Activated CD8-positive, alpha-beta memory T cell treated with anti-CD3 and anti-CD28 coated beads, Interleukin-2, amount 50 U/mL, for 1 hour (primary cell): ENCODE measurements at regions not wholly inside any gene's neighbourhood (a gene's known extent, or its start where the extent isn't known, plus 50 kb on each side); places are given as distances from the start of the nearest gene placed in this dataset.

Experiments used
- DNase-seq: peaks from one replicate; pipeline ENCODE4 v3.0.0-alpha.2; 2020; ENCODE audit errors: extremely low read depth

DNA sequence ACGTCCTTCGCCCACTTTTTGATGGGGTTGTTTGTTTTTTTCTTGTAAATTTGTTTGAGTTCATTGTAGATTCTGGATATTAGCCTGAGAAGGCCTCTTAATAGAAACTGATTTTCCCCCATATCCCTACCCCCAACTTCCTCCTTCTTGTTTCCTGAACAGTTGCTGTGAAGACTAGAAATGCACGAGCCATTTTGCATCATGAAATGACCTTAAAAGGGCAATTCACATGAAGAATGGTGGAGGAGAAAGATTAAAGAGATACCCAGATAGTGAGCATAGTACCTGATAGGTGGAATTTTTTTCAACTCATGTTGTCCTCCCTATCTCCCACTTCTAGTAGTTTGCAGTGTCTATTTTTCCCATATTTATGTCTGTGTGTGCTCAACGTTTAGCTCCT lies 55.2 kb upstream of the KCNH8 start:
- DNase-seq = no peak

- DNase-seq = no peak
Measured at GRCh38 chr3:19077388-19077787, 70.9 kb upstream of the KCNH8 start.

- no peak for DNase-seq
Measured at GRCh38 chr3:19075037-19075436, 73.3 kb upstream of the KCNH8 start.

- DNase-seq = no peak
Measured at GRCh38 chr3:19074257-19074900, 73.9 kb upstream of the KCNH8 start.

DNA sequence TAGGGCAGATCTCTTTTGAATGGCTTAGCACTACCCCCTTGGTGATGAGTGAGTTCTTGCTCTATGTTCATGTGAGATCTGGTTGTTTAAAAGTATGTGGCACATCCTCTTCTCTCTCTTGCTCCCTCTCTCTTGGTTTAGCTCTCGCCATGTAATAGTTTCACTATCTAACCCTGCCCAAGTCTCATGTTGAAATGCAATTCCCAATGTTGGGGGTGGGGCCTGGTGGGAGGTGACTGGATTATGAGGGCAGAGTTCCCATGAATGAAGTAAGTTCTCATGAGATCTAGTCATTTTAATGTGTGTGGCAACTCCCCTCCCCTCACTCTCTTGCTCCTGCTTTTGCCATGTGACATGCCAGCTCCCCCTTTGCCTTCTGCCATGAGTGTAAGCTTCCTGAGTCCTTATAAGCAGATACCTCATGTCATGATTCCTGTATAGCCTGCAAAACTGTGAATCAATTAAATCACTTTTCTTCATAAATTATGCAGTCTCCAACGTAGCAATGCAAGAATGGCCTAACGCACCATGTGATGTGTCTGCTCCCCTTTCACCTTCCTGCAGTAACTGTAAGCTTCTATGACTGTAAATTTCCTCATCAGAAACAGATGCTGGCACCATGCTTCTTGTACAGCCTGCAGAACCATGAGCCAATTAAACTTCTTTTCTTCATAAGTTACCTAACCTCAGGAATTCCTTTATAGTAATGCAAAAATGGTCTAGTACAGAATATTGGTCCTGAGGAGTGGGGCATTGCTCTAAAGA lies 74.8 kb upstream of the KCNH8 start:
- DNase-seq = no peak

GRCh38 chr3:19070325-19070724 lies 78.0 kb upstream of the KCNH8 start:
- no peak for DNase-seq

DNA sequence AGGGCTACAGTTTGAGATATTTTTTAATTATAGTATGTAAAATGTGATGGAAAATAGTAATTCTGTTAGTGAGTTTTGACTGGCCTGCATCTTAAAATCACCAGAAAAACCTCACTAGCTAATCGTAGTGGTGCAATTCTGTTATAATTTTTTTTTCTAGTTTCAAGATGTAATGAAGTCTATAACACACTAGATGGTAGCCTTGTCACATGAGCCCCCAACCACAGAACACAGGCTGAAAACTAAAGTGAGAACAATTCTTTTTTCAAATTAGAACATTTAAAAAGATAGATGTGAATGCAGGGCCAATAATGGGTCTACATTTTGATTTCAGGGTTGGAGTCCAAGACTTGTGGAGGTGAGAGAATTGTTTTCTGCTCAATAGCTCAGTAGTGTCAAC lies 83.3 kb upstream of the KCNH8 start:
- DNase-seq = no peak

DNA sequence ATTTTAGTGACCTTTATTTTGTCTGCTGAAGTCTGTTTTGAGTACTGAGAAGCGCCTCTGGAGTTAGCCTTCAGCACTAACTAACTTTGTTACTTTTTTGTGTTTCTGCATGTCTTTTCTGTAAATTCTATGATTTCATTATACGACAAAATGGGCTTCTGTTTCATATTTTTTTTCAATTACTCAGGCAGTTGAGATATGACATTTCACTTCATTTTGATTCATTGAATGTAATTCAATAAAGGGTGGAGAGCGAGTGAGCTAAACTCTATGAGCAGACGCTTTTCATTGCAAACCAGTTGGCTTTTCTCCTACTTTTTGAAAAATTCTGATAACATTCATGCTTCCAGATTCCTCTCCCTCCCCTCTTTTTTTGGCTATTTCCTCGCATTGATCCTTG lies 84.4 kb upstream of the KCNH8 start:
- no peak for DNase-seq

DNA sequence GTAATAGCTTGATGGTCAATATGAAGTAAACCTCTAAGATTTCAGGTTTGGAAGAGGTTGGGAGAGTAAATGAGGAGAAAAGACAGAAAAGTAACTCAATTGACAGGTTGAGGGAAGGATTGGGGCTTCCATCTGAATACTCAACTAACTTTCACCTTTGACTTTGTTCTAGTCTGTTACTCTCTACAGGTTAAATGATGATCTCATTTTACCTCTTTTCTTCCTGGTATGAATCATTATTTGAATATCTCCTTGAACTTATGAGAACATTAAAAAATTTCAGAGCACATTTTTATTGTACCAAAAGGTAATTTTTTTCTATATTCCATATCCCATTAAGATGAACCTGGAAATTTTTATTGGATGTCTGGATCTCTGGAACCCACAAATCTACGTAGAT lies 87.9 kb upstream of the KCNH8 start:
- DNase-seq = no peak

DNA sequence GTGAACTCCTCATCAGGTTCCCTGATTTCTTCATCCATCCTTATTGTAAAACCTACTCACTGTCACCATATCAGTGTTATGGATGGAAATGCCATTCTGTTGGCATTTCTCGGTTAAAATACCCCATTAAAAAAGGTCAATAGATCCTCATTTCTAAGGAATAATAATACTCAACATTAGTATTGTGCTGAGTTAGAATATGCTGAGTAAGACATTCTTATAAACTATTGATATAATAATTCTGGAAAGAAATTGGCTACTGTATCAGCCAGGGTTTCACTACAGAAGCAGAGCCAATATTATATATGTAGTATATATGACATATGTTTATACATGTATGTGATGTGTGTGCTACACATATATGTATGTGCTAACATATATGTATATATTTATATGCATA lies 95.4 kb upstream of the KCNH8 start:
- DNase-seq = no peak

DNA sequence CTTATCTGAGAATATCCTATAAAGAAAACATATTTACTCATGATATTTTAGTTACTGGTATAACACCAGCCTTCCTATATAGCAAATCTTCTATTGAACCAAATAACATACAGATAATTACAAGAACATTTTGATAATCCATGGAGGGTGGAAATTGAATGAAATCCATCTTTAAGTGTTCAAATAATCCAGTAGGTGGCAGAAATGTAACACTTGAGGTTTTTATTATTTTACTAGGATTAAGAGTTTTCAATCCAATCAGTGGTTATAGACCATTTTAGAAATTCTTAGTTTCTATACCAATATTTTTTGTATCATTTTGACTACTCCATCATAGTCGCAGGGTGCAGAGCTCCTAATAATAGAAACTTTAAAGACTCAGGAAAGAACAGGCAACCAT lies 101.9 kb upstream of the KCNH8 start:
- DNase-seq = no peak

DNA sequence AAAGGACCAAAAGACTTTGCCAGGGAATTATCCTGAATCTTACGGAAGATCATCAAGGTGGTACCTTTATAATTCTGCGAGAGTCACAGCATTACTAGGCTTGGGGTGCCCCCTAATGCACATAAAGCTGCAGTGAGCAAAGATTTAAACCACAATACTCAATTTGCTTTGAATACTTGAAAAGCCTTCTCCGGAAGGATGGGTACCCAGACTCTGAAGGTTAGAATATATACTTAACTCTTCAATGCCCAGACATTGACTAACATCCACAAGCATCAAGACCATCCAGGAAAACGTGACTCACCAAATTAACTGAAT lies 117.8 kb upstream of the KCNH8 start:
- no peak for DNase-seq

DNA sequence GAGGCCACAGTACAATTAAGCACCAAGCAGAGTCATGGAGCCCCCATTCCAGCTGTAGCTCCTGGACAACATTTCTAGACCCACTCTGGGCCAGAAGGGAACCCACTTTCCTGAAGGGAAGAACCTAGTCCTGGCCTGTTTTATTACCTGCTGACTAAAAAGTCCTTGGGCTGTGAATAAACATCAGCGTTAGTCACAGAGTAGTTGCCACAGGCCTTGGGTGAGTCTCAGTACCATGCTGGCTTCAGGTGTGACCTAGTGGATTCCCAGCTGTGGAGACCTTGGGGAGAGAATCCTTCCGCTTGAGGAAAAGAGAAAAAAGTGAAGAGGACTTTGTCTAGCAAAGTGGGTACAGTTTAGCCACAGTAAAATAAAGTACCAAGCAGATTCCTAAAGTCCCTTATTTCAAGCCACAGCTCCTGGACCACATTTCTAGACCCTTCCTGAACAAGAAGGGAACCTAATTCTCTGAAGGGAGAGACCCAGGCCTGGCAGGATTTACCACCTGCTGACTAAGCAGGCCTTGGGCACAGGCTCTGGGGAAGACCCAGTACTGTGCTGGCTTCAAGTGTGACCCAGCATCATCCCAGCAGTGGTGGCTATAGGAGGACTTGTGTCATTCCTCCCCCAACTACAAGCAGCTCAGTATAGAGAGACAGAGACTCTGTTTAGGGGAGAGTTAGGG lies 118.3 kb upstream of the KCNH8 start:
- no peak for DNase-seq

GRCh38 chr3:19025441-19025840 lies 122.9 kb upstream of the KCNH8 start:
- no peak for DNase-seq

DNA sequence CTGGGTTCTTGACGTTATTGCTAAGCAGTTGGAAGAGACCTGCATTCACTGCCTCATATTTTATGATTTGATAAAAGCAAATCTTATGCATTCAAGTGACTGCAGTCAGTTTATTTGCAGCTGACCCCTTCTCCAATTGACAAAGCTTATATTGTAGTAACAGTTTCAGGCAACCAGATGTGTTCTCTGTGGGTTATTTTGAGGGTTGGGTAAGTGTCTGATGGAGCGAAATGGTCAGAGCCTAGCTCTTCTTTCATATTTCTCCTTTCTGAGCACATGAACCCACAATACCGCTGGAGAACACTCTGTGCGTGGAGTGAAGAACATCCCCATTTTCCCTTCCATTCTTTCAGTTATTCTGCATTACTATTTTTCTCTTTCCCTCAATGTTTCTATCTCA lies 125.8 kb upstream of the KCNH8 start:
- no peak for DNase-seq

GRCh38 chr3:19016851-19017250 lies 131.5 kb upstream of the KCNH8 start:
- DNase-seq = no peak

DNA sequence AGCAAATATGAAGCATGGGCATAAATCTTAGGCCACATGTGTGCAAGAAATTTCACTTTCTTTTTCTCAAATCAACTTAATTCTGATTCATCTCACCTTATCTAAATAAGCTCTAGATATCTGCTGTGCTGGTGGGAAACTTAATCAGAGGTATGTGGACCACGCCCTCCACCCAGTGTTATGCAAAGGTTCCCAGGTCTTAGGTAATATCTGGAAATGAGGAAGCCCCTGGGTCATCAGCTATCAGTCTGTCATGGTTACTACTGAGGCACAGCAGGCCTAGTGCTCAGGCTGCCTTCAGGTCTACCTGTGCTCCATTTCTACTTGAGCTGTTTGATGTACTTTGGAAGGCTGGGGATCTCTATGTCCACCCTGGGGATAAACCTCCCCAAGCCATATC lies 134.4 kb upstream of the KCNH8 start:
- no peak for DNase-seq

GRCh38 chr3:19012846-19013245 lies 135.5 kb upstream of the KCNH8 start:
- DNase-seq = no peak

DNA sequence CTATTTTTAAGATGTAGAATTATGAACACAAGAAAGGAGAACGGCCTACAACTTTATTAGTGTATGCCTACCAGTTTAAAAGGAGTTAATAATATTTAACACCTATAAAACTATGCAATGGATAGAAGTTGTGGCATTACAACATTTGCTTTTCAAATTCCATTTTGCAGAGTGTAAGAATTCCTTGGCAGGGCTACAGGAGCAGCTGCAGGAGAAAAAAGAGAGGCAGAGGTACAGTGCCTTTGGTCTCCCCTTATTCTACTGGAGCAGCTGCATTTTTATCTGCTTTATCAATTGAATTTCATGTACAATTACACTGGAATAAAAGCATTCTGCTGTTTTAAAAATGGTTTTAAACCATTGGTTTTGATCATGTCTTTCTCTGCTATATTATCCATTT lies 145.7 kb upstream of the KCNH8 start:
- DNase-seq = no peak

- no peak for DNase-seq
Measured at GRCh38 chr3:18998069-18998468, 150.2 kb upstream of the KCNH8 start.

GRCh38 chr3:18992709-18993108 lies 155.6 kb upstream of the KCNH8 start:
- no peak for DNase-seq

DNA sequence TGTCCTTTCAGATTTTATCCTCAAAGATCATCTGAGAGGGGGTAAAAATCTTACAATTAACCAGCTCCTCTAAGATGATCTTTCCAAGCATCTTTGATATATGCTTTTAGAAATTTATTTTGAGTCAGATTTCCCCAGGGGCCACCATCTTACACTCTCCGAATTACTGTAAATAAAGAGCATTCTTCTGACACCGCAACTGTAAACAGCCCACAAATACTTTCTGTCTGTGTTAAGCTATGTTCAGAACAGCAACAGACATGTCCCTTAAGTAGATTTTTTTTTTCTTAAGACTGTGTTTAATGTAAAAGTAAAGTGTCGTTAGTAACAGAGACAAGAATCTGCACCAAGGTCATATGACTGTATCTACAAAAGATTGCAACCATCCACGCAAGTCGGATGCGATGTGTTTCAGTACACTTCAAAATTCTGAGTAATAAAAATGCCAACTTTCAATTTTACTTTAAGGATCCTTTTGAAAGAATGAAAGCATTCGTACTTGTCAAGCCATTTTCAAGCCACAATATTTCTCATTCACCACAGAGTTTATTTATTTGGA lies 159.0 kb upstream of the KCNH8 start:
- no peak for DNase-seq

DNA sequence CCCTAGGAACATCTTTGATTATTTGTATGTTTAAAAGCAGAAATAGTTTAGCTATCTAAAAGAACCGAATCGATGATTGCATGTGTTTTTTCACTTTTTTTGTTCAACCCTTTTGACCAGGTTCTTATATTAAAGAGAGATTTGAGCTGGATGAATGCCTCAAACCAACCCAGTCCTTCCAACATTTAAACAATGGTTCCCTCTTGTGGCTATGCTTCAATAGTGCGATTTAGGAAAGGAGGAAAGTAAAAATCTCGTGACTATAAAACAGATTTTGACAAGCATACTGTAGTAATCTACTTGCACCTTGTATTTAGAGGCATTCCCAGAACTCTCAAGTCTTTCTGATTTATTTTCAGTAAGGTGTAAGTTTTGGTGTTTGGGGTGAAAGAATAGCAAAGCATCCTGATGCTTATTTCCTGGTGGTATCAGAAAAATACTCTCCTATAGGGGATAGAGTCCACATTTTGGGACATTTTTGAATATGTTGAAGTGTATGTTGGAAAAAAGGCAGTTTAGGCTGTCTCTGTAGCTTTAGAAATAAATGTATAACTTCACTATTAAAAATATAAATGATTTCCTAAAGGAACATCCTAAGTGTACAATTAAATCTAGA lies 159.6 kb upstream of the KCNH8 start:
- DNase-seq = no peak
